Stimulated activated CD4-positive, alpha-beta T cell treated with anti-CD3 and anti-CD28 coated beads, Interleukin-15, amount 100 ng/mL, for 48 hours (primary cell): ENCODE measurements at regions not wholly inside any gene's neighbourhood (a gene's known extent, or its start where the extent isn't known, plus 50 kb on each side); places are given as distances from the start of the nearest gene placed in this dataset.

Experiments used
- DNase-seq, 2 donors: peaks; one replicate each; pipeline ENCODE4 v3.0.0-alpha.2; 2020; ENCODE audit warnings: low read depth in 2 of 2

- DNase-seq, result no peak
Measured at GRCh38 chr18:61244632-61245031, 88.6 kb upstream of the CDH20 start.

- DNase-seq, result no peak
Measured at GRCh38 chr18:61245276-61245675, 88.0 kb upstream of the CDH20 start.

GRCh38 chr18:61248589-61248988 is 84.6 kb upstream of the CDH20 start:
- DNase-seq, result no peak

GRCh38 chr18:61256291-61256690 is 76.9 kb upstream of the CDH20 start:
- DNase-seq, result no peak

- no peak for DNase-seq
Measured at GRCh38 chr18:61261870-61262269, 71.4 kb upstream of the CDH20 start.

- no peak for DNase-seq
Measured at GRCh38 chr18:61272793-61273192, 60.4 kb upstream of the CDH20 start.

- DNase-seq, result no peak
Measured at GRCh38 chr18:61273533-61273932, 59.7 kb upstream of the CDH20 start.

- DNase-seq, result no peak
Measured at GRCh38 chr18:61274416-61274960, 58.7 kb upstream of the CDH20 start.

GRCh38 chr18:61277808-61278207 is 55.4 kb upstream of the CDH20 start:
- DNase-seq, result no peak

- DNase-seq, result no peak
Measured at GRCh38 chr18:61281431-61281830, 51.8 kb upstream of the CDH20 start.

- no peak for DNase-seq
Measured at GRCh38 chr18:61282926-61283325, 50.3 kb upstream of the CDH20 start.
